ENCODE measurements at regions not wholly inside any gene's neighbourhood (a gene's known extent, or its start where the extent isn't known, plus 50 kb on each side); places are given as distances from the start of the nearest gene placed in this dataset.

GRCh38 chr1:191414981-191415640, 743.2 kb upstream of the RGS18 start:
- FAIRE-seq = no peak
- H3K4me1 ChIP-seq (replicated peaks in 1 of 2; ENCODE audit: control insufficient read depth in 2 of 2, insufficient read depth in 2 of 2, low read length in 2 of 2) = no peaks in the 10 kb centered on the region
- no peaks in the 10 kb centered on the region for H3K27me3 ChIP-seq (ENCODE audit: control insufficient read depth in 2 of 2, insufficient read depth in 2 of 2, low read length in 2 of 2)
- H3K9me3 ChIP-seq (replicated peaks; ENCODE audit: control insufficient read depth, insufficient read depth, low read depth, low read length) = no peaks in the 10 kb centered on the region
- ChIA-PET POLR2A (no interaction called here), CTCF (ENCODE audit: low intra/inter-chr PET ratio) (no interaction called here)
- 14% methylated on average over 2 of the region's 2 CpGs for WGBS (ENCODE audit: insufficient coverage, low coverage, missing lambda C conversion rate)
- no peak overlapping the region for H2AFZ ChIP-seq (ENCODE audit: low read depth, low read length)
- H3K9me1 ChIP-seq (ENCODE audit: control insufficient read depth, insufficient read depth, low read length) = no peaks in the 10 kb centered on the region
- ATAC-seq = no peak
- H3K79me2 ChIP-seq (ENCODE audit: control insufficient read depth, insufficient read depth, low read length) = no peaks in the 10 kb centered on the region
- in situ Hi-C loops (cut with MboI) = no loop called here
- H3K4me3 ChIP-seq = no peak overlapping the region
- no peak overlapping the region for H3K9ac ChIP-seq (ENCODE audit: insufficient read depth in 1 of 2, low read depth in 2 of 2, low read length in 2 of 2)
- H3K36me3 ChIP-seq (ENCODE audit: control insufficient read depth, insufficient read depth, low read length) = no peaks in the 10 kb centered on the region
- H3K27ac ChIP-seq (ENCODE audit: extremely low read depth, low read depth, low read length) = no peak overlapping the region
- intact Hi-C loops (cut with micrococcal nuclease) = no loop called here
- BruUV-seq (replicated peaks) = no TSS peak
- no peak overlapping the region for H3K4me2 ChIP-seq (ENCODE audit: insufficient read depth, low read length)
- H4K20me1 ChIP-seq (replicated peaks; ENCODE audit: control insufficient read depth, insufficient read depth, low read length) = no peaks in the 10 kb centered on the region
- no peak for DNase-seq (ENCODE audit: extremely low read depth in 1 of 4, low spot score in 3 of 4)
- TF ChIP-seq, protein P1, sequence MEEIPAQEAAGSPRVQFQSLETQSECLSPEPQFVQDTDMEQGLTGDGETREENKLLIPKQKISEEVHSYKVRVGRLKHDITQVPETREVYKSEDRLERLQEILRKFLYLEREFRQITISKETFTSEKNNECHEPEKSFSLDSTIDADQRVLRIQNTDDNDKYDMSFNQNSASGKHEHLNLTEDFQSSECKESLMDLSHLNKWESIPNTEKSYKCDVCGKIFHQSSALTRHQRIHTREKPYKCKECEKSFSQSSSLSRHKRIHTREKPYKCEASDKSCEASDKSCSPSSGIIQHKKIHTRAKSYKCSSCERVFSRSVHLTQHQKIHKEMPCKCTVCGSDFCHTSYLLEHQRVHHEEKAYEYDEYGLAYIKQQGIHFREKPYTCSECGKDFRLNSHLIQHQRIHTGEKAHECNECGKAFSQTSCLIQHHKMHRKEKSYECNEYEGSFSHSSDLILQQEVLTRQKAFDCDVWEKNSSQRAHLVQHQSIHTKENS (CRISPR knock-in tag; IDR thresholded peaks at IDR 0.05) = no peak
- TF ChIP-seq, protein P2, sequence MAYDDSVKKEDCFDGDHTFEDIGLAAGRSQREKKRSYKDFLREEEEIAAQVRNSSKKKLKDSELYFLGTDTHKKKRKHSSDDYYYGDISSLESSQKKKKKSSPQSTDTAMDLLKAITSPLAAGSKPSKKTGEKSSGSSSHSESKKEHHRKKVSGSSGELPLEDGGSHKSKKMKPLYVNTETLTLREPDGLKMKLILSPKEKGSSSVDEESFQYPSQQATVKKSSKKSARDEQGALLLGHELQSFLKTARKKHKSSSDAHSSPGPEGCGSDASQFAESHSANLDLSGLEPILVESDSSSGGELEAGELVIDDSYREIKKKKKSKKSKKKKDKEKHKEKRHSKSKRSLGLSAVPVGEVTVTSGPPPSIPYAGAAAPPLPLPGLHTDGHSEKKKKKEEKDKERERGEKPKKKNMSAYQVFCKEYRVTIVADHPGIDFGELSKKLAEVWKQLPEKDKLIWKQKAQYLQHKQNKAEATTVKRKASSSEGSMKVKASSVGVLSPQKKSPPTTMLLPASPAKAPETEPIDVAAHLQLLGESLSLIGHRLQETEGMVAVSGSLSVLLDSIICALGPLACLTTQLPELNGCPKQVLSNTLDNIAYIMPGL (CRISPR knock-in tag; IDR thresholded peaks at IDR 0.05) = no peak
- TF ChIP-seq MXI1 (IDR thresholded peaks at IDR 0.05; ENCODE audit: low read depth, low read length) (no peak), RREB1 (CRISPR knock-in tag; IDR thresholded peaks at IDR 0.05) (no peak), CBFA2T3 (IDR thresholded peaks at IDR 0.05) (no peak), ARNT (IDR thresholded peaks at IDR 0.05) (no peak), XRCC3 (IDR thresholded peaks at IDR 0.05) (no peak), ZNF766 (CRISPR knock-in tag; conservative IDR thresholded peaks at IDR 0.05) (no peak), FOS (IDR thresholded peaks at IDR 0.05; ENCODE audit: extremely low read depth, insufficient read length) (no peak), HDAC3 (IDR thresholded peaks at IDR 0.05; ENCODE audit: borderline replicate concordance, partially characterized antibody) (no peak)
- TF ChIP-seq, protein P3, sequence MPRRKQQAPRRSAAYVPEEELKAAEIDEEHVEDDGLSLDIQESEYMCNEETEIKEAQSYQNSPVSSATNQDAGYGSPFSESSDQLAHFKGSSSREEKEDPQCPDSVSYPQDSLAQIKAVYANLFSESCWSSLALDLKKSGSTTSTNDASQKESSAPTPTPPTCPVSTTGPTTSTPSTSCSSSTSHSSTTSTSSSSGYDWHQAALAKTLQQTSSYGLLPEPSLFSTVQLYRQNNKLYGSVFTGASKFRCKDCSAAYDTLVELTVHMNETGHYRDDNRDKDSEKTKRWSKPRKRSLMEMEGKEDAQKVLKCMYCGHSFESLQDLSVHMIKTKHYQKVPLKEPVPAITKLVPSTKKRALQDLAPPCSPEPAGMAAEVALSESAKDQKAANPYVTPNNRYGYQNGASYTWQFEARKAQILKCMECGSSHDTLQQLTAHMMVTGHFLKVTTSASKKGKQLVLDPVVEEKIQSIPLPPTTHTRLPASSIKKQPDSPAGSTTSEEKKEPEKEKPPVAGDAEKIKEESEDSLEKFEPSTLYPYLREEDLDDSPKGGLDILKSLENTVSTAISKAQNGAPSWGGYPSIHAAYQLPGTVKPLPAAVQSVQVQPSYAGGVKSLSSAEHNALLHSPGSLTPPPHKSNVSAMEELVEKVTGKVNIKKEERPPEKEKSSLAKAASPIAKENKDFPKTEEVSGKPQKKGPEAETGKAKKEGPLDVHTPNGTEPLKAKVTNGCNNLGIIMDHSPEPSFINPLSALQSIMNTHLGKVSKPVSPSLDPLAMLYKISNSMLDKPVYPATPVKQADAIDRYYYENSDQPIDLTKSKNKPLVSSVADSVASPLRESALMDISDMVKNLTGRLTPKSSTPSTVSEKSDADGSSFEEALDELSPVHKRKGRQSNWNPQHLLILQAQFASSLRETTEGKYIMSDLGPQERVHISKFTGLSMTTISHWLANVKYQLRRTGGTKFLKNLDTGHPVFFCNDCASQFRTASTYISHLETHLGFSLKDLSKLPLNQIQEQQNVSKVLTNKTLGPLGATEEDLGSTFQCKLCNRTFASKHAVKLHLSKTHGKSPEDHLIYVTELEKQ (CRISPR knock-in tag; IDR thresholded peaks at IDR 0.05) = no peak
